ENCODE measurements at regions not wholly inside any gene's neighbourhood (a gene's known extent, or its start where the extent isn't known, plus 50 kb on each side); places are given as distances from the start of the nearest gene placed in this dataset.
"Not testable (repeated sequence)": the region's sequence is repeated elsewhere in the genome, so short reads cannot be mapped to it uniquely, and the experiment has no call there.

DNA sequence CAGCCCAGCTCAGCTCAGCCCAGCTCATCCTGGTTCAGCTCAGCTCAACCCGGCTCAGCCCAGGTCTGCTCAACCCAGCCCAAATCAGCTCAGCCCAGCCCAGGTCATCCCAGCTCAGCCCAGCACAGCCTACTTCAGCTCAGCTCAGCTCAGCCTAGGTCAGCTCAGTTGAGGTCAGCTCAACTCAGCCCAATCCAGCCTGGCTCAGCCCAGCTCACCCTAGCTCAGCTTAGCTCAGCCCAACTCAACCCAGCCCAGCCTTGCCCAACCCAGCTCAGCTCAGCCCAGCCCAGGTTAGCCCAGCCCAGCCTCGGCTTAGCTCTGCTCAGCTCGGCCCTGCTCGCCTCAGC is 332.3 kb downstream of the TMEM121 start:
- Histone ChIP-seq H3K9ac (ENCODE audit: low read depth in 1 of 2, low read length in 2 of 2) (no peak overlapping the region), H3K4me3 (ENCODE audit: low read depth in 1 of 3, low read length in 3 of 3) (no peak overlapping the region), H3K4me1 (ENCODE audit: control insufficient read depth in 4 of 4, insufficient read depth in 4 of 4, low read length in 3 of 4) (no peaks in the 10 kb centered on the region), H3K27me3 (ENCODE audit: control insufficient read depth in 4 of 4, insufficient read depth in 4 of 4, low read length in 3 of 4) (no peaks in the 10 kb centered on the region), H3K27ac (ENCODE audit: low read depth in 1 of 2, low read length in 2 of 2) (peak overlapping the region in 1 of 2 donors; percentile 28), H3K36me3 (ENCODE audit: control insufficient read depth in 4 of 4, insufficient read depth in 3 of 4, low read depth in 1 of 4, low read length in 3 of 4) (no peaks in the 10 kb centered on the region), H3K9me3 (ENCODE audit: control insufficient read depth in 4 of 4, low read length in 3 of 4) (no peaks in the 10 kb centered on the region)
- no peak for DNase-seq (ENCODE audit: low spot score)
- WGBS: 81% methylated on average over 4 of the region's 4 CpGs
- TF ChIP-seq RXRA (IDR thresholded peaks at IDR 0.05) (no peak), EGR1 (IDR thresholded peaks at IDR 0.05; ENCODE audit: low read depth in 2 of 2) (no peak), HNF4A (conservative IDR thresholded peaks at IDR 0.05) (no peak), FOXA1 (IDR thresholded peaks at IDR 0.05) (no peak)
- TF ChIP-seq, protein P1, sequence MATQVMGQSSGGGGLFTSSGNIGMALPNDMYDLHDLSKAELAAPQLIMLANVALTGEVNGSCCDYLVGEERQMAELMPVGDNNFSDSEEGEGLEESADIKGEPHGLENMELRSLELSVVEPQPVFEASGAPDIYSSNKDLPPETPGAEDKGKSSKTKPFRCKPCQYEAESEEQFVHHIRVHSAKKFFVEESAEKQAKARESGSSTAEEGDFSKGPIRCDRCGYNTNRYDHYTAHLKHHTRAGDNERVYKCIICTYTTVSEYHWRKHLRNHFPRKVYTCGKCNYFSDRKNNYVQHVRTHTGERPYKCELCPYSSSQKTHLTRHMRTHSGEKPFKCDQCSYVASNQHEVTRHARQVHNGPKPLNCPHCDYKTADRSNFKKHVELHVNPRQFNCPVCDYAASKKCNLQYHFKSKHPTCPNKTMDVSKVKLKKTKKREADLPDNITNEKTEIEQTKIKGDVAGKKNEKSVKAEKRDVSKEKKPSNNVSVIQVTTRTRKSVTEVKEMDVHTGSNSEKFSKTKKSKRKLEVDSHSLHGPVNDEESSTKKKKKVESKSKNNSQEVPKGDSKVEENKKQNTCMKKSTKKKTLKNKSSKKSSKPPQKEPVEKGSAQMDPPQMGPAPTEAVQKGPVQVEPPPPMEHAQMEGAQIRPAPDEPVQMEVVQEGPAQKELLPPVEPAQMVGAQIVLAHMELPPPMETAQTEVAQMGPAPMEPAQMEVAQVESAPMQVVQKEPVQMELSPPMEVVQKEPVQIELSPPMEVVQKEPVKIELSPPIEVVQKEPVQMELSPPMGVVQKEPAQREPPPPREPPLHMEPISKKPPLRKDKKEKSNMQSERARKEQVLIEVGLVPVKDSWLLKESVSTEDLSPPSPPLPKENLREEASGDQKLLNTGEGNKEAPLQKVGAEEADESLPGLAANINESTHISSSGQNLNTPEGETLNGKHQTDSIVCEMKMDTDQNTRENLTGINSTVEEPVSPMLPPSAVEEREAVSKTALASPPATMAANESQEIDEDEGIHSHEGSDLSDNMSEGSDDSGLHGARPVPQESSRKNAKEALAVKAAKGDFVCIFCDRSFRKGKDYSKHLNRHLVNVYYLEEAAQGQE (IDR thresholded peaks at IDR 0.05): no peak
- TF ChIP-seq, protein P2, sequence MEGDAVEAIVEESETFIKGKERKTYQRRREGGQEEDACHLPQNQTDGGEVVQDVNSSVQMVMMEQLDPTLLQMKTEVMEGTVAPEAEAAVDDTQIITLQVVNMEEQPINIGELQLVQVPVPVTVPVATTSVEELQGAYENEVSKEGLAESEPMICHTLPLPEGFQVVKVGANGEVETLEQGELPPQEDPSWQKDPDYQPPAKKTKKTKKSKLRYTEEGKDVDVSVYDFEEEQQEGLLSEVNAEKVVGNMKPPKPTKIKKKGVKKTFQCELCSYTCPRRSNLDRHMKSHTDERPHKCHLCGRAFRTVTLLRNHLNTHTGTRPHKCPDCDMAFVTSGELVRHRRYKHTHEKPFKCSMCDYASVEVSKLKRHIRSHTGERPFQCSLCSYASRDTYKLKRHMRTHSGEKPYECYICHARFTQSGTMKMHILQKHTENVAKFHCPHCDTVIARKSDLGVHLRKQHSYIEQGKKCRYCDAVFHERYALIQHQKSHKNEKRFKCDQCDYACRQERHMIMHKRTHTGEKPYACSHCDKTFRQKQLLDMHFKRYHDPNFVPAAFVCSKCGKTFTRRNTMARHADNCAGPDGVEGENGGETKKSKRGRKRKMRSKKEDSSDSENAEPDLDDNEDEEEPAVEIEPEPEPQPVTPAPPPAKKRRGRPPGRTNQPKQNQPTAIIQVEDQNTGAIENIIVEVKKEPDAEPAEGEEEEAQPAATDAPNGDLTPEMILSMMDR (IDR thresholded peaks at IDR 0.05; ENCODE audit: low read depth, low read length, missing input control): no peak

DNA sequence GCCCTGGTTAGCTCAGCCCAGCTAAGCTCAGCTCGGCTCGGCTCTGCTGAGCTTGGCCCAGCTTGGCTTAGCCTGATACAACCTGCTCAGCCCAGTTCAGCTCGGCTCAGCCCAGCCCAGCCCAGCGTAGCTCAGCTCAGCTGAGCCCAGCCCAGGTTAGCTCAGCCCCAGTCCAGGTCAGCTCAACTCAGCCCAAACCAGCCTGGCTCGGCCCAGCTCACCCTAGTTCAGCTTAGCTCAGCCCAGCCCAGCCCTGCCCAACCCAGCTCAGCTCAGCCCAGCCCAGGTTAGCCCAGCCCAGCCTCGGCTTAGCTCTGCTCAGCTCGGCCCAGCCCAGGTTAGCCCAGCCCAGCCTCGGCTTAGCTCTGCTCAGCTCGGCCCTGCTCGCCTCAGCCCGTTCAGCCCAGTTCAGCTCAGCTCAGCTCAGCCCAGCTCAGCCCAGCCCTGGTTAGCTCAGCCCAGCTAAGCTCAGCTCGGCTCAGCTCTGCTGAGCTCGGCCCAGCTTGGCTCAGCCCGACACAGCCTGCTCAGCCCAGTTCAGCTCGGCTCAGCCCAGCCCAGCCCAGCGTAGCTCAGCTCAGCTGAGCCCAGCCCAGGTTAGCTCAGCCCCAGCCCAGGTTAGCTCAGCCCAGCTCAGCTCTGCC is 332.8 kb downstream of the TMEM121 start:
- not testable (repeated sequence) for H3K4me3 ChIP-seq (ENCODE audit: low read depth in 1 of 3, low read length in 3 of 3)

DNA sequence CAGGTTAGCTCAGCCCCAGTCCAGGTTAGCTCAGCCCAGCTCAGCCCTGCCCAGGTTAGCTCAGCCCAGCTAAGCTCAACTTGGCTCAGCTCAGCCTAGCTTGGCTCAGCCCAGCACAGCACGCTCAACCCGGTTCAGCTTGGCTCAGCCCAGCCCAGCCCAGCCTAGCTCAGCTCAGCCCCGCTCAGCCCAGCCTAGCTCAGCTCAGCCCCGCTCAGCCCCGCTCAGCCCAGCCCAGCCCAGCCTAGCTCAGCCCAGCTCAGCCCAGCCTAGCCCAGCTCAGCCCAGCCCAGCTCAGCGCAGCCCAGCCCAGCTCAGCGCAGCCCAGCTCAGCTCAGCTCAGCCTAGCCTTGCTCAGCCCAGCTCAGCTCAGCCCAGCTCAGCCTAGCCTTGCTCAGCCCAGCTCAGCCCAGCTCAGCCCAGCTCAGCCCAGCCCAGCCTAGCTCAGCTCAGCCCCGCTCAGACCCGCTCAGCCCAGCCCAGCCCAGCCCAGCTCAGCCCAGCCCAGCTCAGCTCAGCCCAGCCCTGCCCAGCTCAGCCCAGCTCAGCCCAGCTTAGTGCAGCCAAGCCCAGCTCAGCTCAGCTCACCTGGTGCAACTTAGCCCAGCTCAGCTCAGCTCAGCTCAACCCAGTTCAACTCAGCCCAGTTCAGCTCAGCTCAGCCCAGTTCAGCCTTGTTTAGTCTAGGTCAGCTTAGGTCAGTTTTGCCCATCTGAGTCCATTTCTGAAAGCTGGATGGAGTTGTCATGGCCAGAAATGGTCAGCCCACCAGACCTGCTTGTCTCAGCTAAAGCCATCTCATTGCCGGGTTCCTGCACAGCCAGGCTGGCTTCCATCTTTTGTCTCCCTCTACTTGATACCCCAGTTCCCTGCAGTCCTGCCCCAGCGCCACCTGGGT is 333.6 kb downstream of the TMEM121 start:
- no peak overlapping the region for H3K9ac ChIP-seq (ENCODE audit: low read depth in 1 of 2, low read length in 2 of 2)
- no peaks in the 10 kb centered on the region for H3K4me1 ChIP-seq (ENCODE audit: control insufficient read depth in 4 of 4, insufficient read depth in 4 of 4, low read length in 3 of 4)
- TF ChIP-seq NR2F2 (IDR thresholded peaks at IDR 0.05) (no peak), JUND (IDR thresholded peaks at IDR 0.05) (no peak), FOXA1 (IDR thresholded peaks at IDR 0.05) (no peak)
- TF ChIP-seq, protein P3, sequence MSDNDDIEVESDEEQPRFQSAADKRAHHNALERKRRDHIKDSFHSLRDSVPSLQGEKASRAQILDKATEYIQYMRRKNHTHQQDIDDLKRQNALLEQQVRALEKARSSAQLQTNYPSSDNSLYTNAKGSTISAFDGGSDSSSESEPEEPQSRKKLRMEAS (IDR thresholded peaks at IDR 0.05): no peak
- H3K27me3 ChIP-seq (ENCODE audit: control insufficient read depth in 4 of 4, insufficient read depth in 4 of 4, low read length in 3 of 4): peaks cover 0 to 4% (median 0%) of the 10 kb centered on the region in 4 donors
- no peak overlapping the region for H3K4me3 ChIP-seq (ENCODE audit: low read depth in 1 of 3, low read length in 3 of 3)
- no peaks in the 10 kb centered on the region for H3K36me3 ChIP-seq (ENCODE audit: control insufficient read depth in 4 of 4, insufficient read depth in 3 of 4, low read depth in 1 of 4, low read length in 3 of 4)
- no peaks in the 10 kb centered on the region for H3K9me3 ChIP-seq (ENCODE audit: control insufficient read depth in 4 of 4, low read length in 3 of 4)
- WGBS: 83% methylated on average over 11 of the region's 11 CpGs
- H3K27ac ChIP-seq (ENCODE audit: low read depth in 1 of 2, low read length in 2 of 2): peak overlapping the region in 1 of 2 donors; percentile 12
- DNase-seq (ENCODE audit: low spot score): no peak

More for the DNA sequence above, 332.8 kb downstream of the TMEM121 start:
- H3K27me3 ChIP-seq (ENCODE audit: control insufficient read depth in 4 of 4, insufficient read depth in 4 of 4, low read length in 3 of 4); DNase-seq (ENCODE audit: low spot score); H3K4me1 ChIP-seq (ENCODE audit: control insufficient read depth in 4 of 4, insufficient read depth in 4 of 4, low read length in 3 of 4); H3K27ac ChIP-seq (ENCODE audit: low read depth in 1 of 2, low read length in 2 of 2); H3K9me3 ChIP-seq (ENCODE audit: control insufficient read depth in 4 of 4, low read length in 3 of 4); H3K9ac ChIP-seq (ENCODE audit: low read depth in 1 of 2, low read length in 2 of 2); H3K36me3 ChIP-seq (ENCODE audit: control insufficient read depth in 4 of 4, insufficient read depth in 3 of 4, low read depth in 1 of 4, low read length in 3 of 4): not testable (repeated sequence)
- WGBS: 75% methylated on average over 16 of the region's 16 CpGs
